ENCODE measurements at regions not wholly inside any gene's neighbourhood (a gene's known extent, or its start where the extent isn't known, plus 50 kb on each side); places are given as distances from the start of the nearest gene placed in this dataset.
"Not testable (repeated sequence)": the region's sequence is repeated elsewhere in the genome, so short reads cannot be mapped to it uniquely, and the experiment has no call there.

GRCh38 chr18:22570492-22570891 lies 152.8 kb upstream of the CTAGE1 start:
- DNase-seq = no peak

DNA sequence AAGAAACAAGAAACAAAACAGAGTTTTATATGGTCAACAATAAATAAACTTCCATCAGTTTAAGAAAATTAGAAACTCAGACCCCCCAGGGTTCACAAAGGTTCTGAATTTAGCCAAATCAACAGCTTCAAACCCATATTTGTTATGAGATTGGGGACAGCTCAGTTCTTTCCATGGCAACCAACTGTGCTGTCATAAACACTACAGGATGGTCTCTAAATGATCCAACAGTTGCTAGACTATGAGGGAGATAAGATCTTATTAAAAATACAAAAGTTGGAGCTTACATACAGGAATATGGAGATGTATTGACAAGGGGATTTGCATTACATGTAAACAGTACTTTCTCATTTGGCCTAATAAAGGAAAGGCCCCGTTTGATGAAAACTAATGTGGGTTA lies 154.6 kb upstream of the CTAGE1 start:
- no peak for DNase-seq

DNA sequence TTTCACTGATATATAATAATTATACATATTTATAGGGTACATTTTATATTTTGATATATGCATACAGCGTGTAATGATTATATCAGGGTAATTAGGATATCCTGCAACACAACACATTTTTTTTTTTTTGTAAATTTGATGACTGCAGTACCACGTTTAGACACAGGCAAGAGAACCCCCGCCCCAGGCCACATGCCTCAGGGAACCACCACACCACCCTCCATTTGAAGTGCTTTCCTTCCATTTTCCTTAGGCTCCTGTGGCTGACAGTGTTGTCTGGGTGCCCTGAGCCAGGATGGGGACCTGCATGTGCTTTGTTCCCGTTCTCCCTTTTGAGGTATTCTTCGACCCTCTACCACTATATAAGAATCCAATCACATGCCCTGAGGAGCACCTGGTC lies 161.6 kb upstream of the CTAGE1 start:
- no peak for DNase-seq

DNA sequence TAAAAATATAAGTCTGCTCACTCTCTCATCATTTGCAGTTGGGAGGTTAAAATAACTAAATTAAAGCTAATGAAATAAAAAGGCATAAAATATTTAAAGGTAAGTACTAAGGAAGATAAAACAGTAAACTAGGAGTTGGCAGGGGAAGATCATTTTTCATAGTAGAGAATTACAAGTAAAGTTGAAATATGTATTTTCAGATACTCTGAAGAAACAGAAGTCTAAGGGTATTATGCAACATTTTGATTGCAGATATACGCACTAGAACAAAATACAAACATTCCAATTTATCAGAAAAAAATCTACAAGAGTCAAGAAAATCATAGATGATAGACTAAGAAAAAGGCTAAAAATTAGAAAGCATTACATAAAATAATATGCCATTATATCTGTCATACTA lies 167.6 kb upstream of the CTAGE1 start:
- no peak for DNase-seq

GRCh38 chr18:22585821-22586220 lies 168.1 kb upstream of the CTAGE1 start:
- DNase-seq = no peak

DNA sequence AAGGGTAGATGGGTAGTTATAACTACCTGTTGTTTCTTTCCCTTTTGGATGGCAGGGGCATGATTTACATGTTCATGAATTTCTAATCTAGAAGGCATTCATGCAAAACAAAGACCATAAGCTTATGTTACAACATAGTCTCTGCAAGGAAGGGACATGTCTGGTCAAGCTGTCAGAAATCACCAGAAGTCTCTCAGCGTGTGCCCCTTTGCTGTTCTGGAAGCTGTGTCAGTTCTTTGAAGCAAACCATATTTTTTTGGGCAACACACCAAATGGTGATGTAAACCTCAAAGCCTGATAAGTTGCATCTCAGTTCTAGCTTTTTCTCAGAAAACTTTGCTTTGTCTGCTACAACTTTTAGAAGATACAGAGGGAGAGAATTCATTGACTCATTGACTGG lies 173.5 kb upstream of the CTAGE1 start:
- DNase-seq = no peak

GRCh38 chr18:22594155-22594690 lies 176.5 kb upstream of the CTAGE1 start:
- no peak for DNase-seq

- DNase-seq = no peak
Measured at GRCh38 chr18:22601481-22601880, 183.8 kb upstream of the CTAGE1 start.

DNA sequence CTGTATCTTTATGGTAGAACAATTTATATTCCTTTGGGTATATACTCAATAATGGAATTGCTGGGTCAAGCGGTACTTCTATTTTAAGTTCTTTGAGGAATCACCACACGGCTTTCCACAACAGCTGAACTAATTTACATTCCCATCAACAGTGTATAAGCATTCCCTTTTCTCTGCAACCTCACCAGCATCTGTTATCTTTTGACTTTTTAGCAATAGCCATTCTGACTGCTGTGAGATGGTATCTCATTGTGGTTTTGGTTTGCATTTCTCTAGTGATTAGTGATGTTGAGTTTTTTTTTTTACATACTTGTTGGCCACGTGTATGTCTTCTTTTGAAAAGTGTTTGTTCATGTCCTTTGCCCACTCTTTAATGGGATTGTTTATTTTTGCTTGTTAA lies 184.7 kb upstream of the CTAGE1 start:
- not testable (repeated sequence) for DNase-seq

- DNase-seq = no peak
Measured at GRCh38 chr18:22603902-22604301, 186.2 kb upstream of the CTAGE1 start.

DNA sequence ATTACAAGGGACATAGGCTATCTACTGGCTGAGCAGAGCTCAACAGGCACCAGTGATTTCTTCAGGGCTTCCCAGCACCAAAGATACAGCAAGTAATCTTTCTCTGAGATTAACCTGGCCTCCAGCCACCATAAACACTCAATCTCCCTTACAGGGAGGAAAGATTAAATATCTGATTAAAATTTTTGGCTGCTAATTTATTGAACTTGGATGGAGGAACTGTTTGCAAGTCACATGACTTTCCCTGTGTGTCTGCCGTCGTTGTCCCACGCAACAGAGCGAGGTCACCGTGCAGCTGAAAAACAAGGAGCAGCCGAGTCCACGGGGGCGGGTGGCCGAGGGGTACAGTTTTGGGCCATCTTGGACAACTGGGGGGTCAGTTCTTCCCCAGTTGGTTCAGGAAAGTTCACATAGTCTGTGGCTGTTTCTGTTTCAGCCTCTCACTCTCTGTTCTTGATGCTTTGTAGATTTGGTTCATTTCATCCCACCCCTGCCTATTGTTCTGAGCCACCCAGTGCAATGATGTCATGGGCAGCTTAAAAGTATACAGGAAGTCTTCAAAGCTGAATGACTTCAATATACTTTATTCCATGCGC lies 186.8 kb upstream of the CTAGE1 start:
- DNase-seq = no peak

- no peak for DNase-seq
Measured at GRCh38 chr18:22604986-22605421, 187.3 kb upstream of the CTAGE1 start.

DNA sequence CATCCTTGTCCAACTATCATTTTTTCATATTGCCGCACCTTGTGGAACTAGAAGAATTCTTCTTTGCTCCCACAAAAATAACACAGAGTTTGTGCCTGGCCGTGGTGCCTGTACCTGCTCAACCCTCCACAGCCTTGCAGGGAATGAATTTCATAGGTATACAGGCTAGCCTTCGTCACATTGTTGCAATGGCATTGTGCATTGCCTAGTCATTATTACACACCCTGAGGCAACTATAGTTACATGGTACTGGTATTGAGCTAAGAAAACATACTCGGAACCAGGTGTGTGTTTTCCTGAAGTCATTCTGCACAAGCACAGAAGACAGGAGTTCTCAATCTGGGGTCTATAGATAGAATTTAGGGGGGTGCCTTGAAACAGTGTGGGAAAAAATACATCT lies 188.0 kb upstream of the CTAGE1 start:
- DNase-seq = no peak

DNA sequence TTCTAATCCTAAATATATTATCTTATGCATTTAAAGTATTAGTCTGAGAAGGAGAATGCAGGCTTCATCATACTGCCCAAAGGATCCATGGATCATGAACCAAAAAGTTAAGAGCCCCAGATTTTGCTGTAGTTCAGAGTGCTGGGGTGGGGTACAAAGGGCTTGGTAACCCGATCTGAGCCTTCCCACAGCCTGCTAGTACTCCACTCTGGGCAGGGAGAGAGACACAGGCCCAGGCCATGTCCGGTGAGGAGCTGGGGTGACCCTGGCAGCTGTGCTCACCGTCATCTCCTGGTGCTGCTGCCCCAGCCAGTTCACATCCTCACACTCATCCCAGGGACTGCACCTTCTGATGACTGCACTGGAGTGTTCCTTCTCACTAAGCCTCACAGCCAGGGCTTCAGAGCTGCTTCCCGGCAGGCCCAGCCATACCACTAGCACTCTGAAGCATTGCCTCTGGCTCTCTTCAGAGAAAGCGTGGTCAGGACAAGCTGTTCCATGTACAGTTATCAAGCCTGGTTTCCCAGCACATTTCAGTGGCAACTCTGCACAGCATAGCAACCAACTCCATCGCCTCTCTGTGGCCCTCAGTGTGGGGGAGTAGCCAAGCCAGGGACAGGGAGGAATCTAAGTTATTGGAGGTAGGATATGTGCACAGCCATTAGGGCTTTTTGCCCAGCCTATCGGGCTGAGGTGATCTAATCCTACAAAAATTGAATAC lies 189.0 kb upstream of the CTAGE1 start:
- DNase-seq = no peak

DNA sequence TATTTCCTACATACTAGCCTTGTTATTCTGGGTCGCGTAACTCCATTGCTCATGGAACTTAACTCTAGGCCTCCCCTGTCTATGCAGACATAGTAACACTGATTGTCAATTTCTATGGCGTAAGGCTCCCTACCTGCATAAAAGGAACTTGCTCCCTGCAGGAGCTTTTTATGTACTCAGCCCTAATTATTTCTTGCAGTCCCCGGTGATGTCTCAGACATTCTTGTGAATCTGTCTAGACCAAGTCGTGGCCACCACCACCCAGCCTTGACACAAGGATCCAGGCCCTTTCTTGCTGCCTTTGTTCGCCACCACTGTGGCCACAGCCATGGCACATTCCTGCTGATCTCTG lies 189.5 kb upstream of the CTAGE1 start:
- DNase-seq = no peak

- DNase-seq = no peak
Measured at GRCh38 chr18:22608847-22609246, 191.1 kb upstream of the CTAGE1 start.

GRCh38 chr18:22609642-22610041 lies 191.9 kb upstream of the CTAGE1 start:
- DNase-seq = no peak

GRCh38 chr18:22613058-22613690 lies 195.5 kb upstream of the CTAGE1 start:
- DNase-seq = no peak

GRCh38 chr18:22613788-22614187 lies 196.1 kb upstream of the CTAGE1 start:
- no peak for DNase-seq

GRCh38 chr18:22623513-22623912 lies 205.8 kb upstream of the CTAGE1 start:
- DNase-seq = no peak

DNA sequence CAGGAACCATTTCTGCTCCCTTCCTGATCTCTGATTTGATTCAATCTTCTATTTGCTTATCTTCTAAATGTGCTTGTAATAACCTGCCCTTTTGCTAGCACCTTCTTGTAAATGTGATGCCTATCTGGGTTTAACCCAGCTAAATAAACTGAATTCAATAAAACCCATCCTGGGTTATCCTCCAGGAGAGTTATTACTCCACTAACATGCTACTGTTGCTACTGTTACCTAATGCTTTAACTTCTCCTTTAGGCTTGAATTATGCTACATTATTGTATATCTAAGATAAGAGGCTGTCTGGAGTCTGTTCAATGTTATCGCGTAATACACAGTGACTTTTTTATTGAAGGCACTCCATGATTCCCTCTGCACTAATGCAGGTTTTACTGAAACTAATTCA lies 206.5 kb upstream of the CTAGE1 start:
- no peak for DNase-seq

DNA sequence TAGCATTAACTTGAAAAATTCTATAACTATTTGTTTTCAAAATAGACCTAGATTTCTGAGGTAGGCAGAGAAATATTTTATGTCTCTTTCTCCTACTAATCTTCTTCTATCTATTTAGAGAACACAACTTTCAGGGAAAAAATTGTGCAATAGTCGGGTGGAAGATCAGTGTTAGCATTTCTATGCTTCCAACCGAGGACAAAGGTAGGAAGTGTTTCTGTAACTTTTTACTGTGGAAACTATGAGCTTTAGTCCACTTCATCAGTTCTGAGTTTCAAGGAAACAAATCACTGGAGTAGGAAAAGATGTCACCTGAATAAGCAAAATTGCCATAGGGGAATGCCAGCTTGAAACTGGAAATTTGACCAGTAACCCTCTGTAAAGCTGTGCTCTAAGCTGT lies 207.7 kb upstream of the CTAGE1 start:
- no peak for DNase-seq

GRCh38 chr18:22626771-22627170 lies 209.1 kb upstream of the CTAGE1 start:
- no peak for DNase-seq

DNA sequence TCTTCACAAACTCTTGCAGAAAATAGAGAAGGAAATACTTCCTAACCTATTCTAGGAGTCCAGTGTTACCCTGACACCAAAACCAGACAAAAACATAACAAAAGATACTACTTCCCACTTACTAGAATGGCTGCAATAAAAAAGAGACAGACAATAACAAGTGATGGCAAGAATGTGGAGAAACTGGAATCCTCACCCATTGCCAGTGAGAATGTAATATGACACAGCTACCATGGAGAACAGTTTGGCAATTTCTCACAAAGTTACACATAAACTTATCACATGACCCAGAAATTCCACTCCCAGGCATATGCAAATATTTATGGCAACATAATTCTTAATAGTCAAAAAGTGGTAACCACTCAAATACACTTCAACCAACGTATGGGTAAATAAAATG lies 209.8 kb upstream of the CTAGE1 start:
- no peak for DNase-seq
